PC-3 (cell line): ENCODE measurements at regions not wholly inside any gene's neighbourhood (a gene's known extent, or its start where the extent isn't known, plus 50 kb on each side); places are given as distances from the start of the nearest gene placed in this dataset.

Experiments
- ATAC-seq: fragments of 200-7000 bp; cut with Tn5 transposase; 2 replicates; pipeline ENCODE4 v1.9.1; 2020; ENCODE audit warnings: mild to moderate bottlenecking, moderate library complexity
- BruUV-seq: library from RNA; stranded (reverse); fragments of 400-500 nt; replicated peaks from 2 replicates; lab custom pipeline; 2021; lab: Mats Ljungman, UMichigan
- CTCF ChIA-PET: fragments of 300-600 bp; sonication (Branson Sonifier 250); formaldehyde crosslinking; loops from one replicate; lab custom pipeline; 2022; ENCODE audit warnings: antibody characterized with exemption; lab: Charles Lee
- POLR2A ChIA-PET: fragments of 300-600 bp; sonication (Branson Sonifier 250); formaldehyde crosslinking; loops from one replicate; lab custom pipeline; 2022; ENCODE audit warnings: antibody characterized with exemption; ENCODE audit not compliant: unreplicated experiment; lab: Charles Lee
- DNase-seq: peaks from one replicate; pipeline ENCODE4 v3.0.0-alpha.2; 2015
- H2AFZ ChIP-seq: fragments of 300-600 bp; sonication (generic); 2 replicates; pipeline ENCODE4 v1.6.0; 2016; ENCODE audit warnings: antibody characterized with exemption, low read length
- H3F3A ChIP-seq: fragments of 300-600 bp; sonication (generic); one replicate; pipeline ENCODE4 v1.6.0; 2017; ENCODE audit warnings: antibody characterized with exemption, low read length, control low read depth, mild to moderate bottlenecking; ENCODE audit not compliant: unreplicated experiment
- H3K27ac ChIP-seq: fragments of 300-600 bp; sonication (generic); 2 replicates; pipeline ENCODE4 v1.5.1; 2016; ENCODE audit warnings: mild to moderate bottlenecking, low read length
- H3K27me3 ChIP-seq: fragments of 300-600 bp; sonication (generic); 2 replicates; pipeline ENCODE4 v1.6.1; 2016; ENCODE audit warnings: low read length, mixed read lengths
- H3K36me3 ChIP-seq: fragments of 300-600 bp; sonication (generic); 2 replicates; pipeline ENCODE4 v1.6.1; 2016; ENCODE audit warnings: low read depth, mixed run types, low read length, mixed read lengths
- H3K4me1 ChIP-seq: fragments of 300-600 bp; sonication (generic); 2 replicates; pipeline ENCODE4 v1.5.1; 2016; ENCODE audit warnings: low read length; ENCODE audit not compliant: insufficient read depth
- H3K4me2 ChIP-seq: fragments of 300-600 bp; sonication (generic); 2 replicates; pipeline ENCODE4 v1.6.0; 2016; ENCODE audit warnings: low read length
- H3K4me3 ChIP-seq: fragments of 300-600 bp; sonication (generic); 2 replicates; pipeline ENCODE4 v1.5.1; 2016; ENCODE audit warnings: mild to moderate bottlenecking, low read length, mixed read lengths
- H3K79me2 ChIP-seq: fragments of 300-600 bp; sonication (generic); 2 replicates; pipeline ENCODE4 v1.6.1; 2017; ENCODE audit warnings: low read length, mixed read lengths
- H3K9ac ChIP-seq: fragments of 300-600 bp; sonication (generic); 2 replicates; pipeline ENCODE4 v1.6.0; 2016; ENCODE audit warnings: mild to moderate bottlenecking, low read length
- H3K9me2 ChIP-seq: fragments of 300-600 bp; sonication (generic); replicated peaks from 2 replicates; pipeline ENCODE4 v1.6.1; 2016; ENCODE audit warnings: mixed run types, low read length, mixed read lengths
- H3K9me3 ChIP-seq: fragments of 300-600 bp; sonication (generic); 2 replicates; pipeline ENCODE4 v1.6.1; 2016; ENCODE audit warnings: low read length, mixed read lengths
- H4K20me1 ChIP-seq: fragments of 300-600 bp; sonication (generic); 2 replicates; pipeline ENCODE4 v1.6.1; 2016; ENCODE audit warnings: low read length, mixed read lengths
- CTCF ChIP-seq: fragments of 300-600 bp; sonication (generic); conservative IDR thresholded peaks from 2 replicates; pipeline ENCODE4 v1.5.1; 2017; ENCODE audit warnings: antibody characterized with exemption, low read depth, mild to moderate bottlenecking, low read length
- EZH2 ChIP-seq: fragments of 300-600 bp; sonication (generic); IDR thresholded peaks from one replicate; pipeline ENCODE4 v1.6.1; 2017; ENCODE audit warnings: antibody characterized with exemption, mild to moderate bottlenecking, low read length; ENCODE audit not compliant: unreplicated experiment
- EZH2phosphoT487 ChIP-seq: fragments of 300-600 bp; sonication (generic); IDR thresholded peaks from 2 replicates; pipeline ENCODE4 v1.6.1; 2018; ENCODE audit warnings: mild to moderate bottlenecking, antibody characterized with exemption, low read length, borderline replicate concordance
- intact Hi-C: fragments of 100-400 bp; cut with micrococcal nuclease; formaldehyde crosslinking; loops from 2 replicates; pipeline ENCODE4 v1.9.0; 2023

GRCh38 chr9:93820667-93821306 lies 134.4 kb downstream of the BARX1 start:
- intact Hi-C loops: no loop called here
- Histone ChIP-seq H3F3A (no peaks in the 10 kb centered on the region), H3K9me2 (no peaks in the 10 kb centered on the region), H3K9me3 (no peaks in the 10 kb centered on the region), H4K20me1 (no peaks in the 10 kb centered on the region), H3K36me3 (no peaks in the 10 kb centered on the region), H3K27me3 (peaks cover 9% of the 10 kb centered on the region; the same call in 1 of the 2 replicates), H3K4me3 (no peak overlapping the region), H3K79me2 (no peaks in the 10 kb centered on the region), H3K4me1 (no peaks in the 10 kb centered on the region), H3K9ac (no peak overlapping the region), H3K4me2 (no peak overlapping the region), H3K27ac (no peak overlapping the region), H2AFZ (no peak overlapping the region)
- ChIA-PET POLR2A (no interaction called here), CTCF (no interaction called here)
- ATAC-seq (no peak), DNase-seq (peak; percentile 7)
- BruUV-seq: no TSS peak
- peak; percentile 26; the same call in 1 of the 2 replicates for TF ChIP-seq CTCF
- no peak for TF ChIP-seq EZH2
- TF ChIP-seq EZH2phosphoT487: no peak

GRCh38 chr9:93819905-93820304 lies 135.2 kb downstream of the BARX1 start:
- no peak overlapping the region for H3K4me2 ChIP-seq
- TF ChIP-seq EZH2: no peak
- TF ChIP-seq EZH2phosphoT487: no peak
- no peak for TF ChIP-seq CTCF
- no peaks in the 10 kb centered on the region for H3F3A ChIP-seq
- H3K9me3 ChIP-seq: no peaks in the 10 kb centered on the region
- POLR2A ChIA-PET: no interaction called here
- no peak overlapping the region for H2AFZ ChIP-seq
- ATAC-seq (no peak), DNase-seq (no peak)
- H3K27ac ChIP-seq: no peak overlapping the region
- no peak overlapping the region for H3K4me3 ChIP-seq
- CTCF ChIA-PET: no interaction called here
- H3K27me3 ChIP-seq: peaks cover 9% of the 10 kb centered on the region; the same call in 1 of the 2 replicates
- BruUV-seq: no TSS peak
- intact Hi-C loops: no loop called here
- H3K9ac ChIP-seq: no peak overlapping the region
- H3K9me2 ChIP-seq: no peaks in the 10 kb centered on the region
- H4K20me1 ChIP-seq: no peaks in the 10 kb centered on the region
- H3K79me2 ChIP-seq: no peaks in the 10 kb centered on the region
- no peaks in the 10 kb centered on the region for H3K4me1 ChIP-seq
- no peaks in the 10 kb centered on the region for H3K36me3 ChIP-seq

- POLR2A ChIA-PET: no interaction called here
- no TSS peak for BruUV-seq
Measured at GRCh38 chr9:93818827-93819472, 136.2 kb downstream of the BARX1 start.

More at GRCh38 chr9:93818827-93819472, 136.2 kb downstream of the BARX1 start:
- DNase-seq (no peak), ATAC-seq (no peak)
- CTCF ChIA-PET: interaction anchor here (0.9 kb wide), 1 partner anchor 9 kb away, joined by 3 read pairs; no protein-coding TSS in a partner anchor
- H3K27ac ChIP-seq: no peak overlapping the region
- no peaks in the 10 kb centered on the region for H3K4me1 ChIP-seq
- intact Hi-C loops: no loop called here
- TF ChIP-seq EZH2 (no peak), CTCF (no peak), EZH2phosphoT487 (no peak)
- no peaks in the 10 kb centered on the region for H3K9me2 ChIP-seq
- H2AFZ ChIP-seq: no peak overlapping the region
- no peaks in the 10 kb centered on the region for H3K36me3 ChIP-seq
- no peaks in the 10 kb centered on the region for H3K9me3 ChIP-seq
- H3K9ac ChIP-seq: no peak overlapping the region
- peaks cover 9% of the 10 kb centered on the region; the same call in 1 of the 2 replicates for H3K27me3 ChIP-seq
- H3K4me2 ChIP-seq: no peak overlapping the region
- no peaks in the 10 kb centered on the region for H3K79me2 ChIP-seq
- H3F3A ChIP-seq: no peaks in the 10 kb centered on the region
- H4K20me1 ChIP-seq: no peaks in the 10 kb centered on the region
- no peak overlapping the region for H3K4me3 ChIP-seq
